ENCODE measurements at regions not wholly inside any gene's neighbourhood (a gene's known extent, or its start where the extent isn't known, plus 50 kb on each side); places are given as distances from the start of the nearest gene placed in this dataset.

- Mint-ChIP-seq H3K4me3 (no peak overlapping the region), H3K4me1 (no peaks in the 10 kb centered on the region)
Measured at GRCh38 chr2:67544286-67544685, 147.2 kb downstream of the ETAA1 start.

DNA sequence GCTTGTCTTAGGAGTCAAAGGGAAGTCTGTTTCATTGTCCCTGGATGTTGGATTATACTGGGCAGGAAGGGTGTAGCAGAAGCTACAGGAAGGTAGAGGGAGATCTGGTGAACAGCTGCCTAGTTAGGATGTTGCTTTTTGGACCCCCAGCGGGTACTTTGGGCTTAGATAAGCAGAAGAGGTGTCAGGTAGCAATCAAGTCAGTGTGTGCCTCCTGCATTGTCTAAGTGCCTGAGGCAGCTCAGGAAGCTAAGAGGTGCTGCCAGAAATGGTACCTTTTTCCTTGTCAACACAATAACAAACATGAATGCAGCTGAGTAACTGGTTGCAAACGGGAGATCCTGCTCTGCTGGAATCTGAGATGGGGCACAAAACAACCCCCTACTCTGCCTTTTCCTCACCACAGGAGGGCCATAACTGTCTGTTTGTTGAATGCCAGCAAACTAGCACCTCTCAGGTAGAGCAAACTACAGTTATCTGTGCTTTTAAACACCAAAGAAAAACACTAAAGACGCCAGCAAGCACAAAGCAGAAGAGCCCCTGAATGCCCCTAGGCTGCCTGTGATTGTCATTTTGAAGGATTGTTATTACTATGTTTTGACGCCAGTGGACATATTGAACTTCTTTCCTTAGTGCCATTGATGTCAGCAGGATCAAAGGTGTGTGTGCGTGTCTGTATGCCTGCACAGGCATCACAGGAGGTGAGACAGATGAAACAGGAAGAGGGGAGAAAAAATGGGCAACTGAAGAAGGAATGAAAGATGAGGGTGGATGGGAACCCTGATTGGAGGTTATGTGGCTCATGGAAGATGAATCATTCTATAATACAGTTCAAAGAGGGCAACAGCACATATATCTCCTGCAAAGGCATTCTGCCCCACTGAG is 151.4 kb downstream of the ETAA1 start:
- H3K9me3 Mint-ChIP-seq: no peaks in the 10 kb centered on the region
- no peaks in the 10 kb centered on the region for H3K36me3 Mint-ChIP-seq
- H3K27me3 Mint-ChIP-seq: no peaks in the 10 kb centered on the region
- no peak overlapping the region for H3K4me3 Mint-ChIP-seq
- H3K27ac Mint-ChIP-seq: no peak overlapping the region
- no peaks in the 10 kb centered on the region for H3K4me1 Mint-ChIP-seq
- no peak for DNase-seq

More at GRCh38 chr2:67544286-67544685, 147.2 kb downstream of the ETAA1 start:
- no peaks in the 10 kb centered on the region for H3K27me3 Mint-ChIP-seq
- H3K9me3 Mint-ChIP-seq: peaks cover 13% of the 10 kb centered on the region
- no peaks in the 10 kb centered on the region for H3K36me3 Mint-ChIP-seq
- no peak overlapping the region for H3K27ac Mint-ChIP-seq
- no peak for DNase-seq

GRCh38 chr2:67559156-67559555 is 162.0 kb downstream of the ETAA1 start:
- no peak for DNase-seq
- H3K9me3 Mint-ChIP-seq: no peaks in the 10 kb centered on the region
- H3K27ac Mint-ChIP-seq: no peak overlapping the region
- no peak overlapping the region for H3K4me3 Mint-ChIP-seq
- no peaks in the 10 kb centered on the region for H3K36me3 Mint-ChIP-seq
- H3K27me3 Mint-ChIP-seq: no peaks in the 10 kb centered on the region
- no peaks in the 10 kb centered on the region for H3K4me1 Mint-ChIP-seq

- H3K27ac Mint-ChIP-seq: no peak overlapping the region
- H3K4me1 Mint-ChIP-seq: no peaks in the 10 kb centered on the region
- no peak for DNase-seq
- no peaks in the 10 kb centered on the region for H3K27me3 Mint-ChIP-seq
- H3K36me3 Mint-ChIP-seq: no peaks in the 10 kb centered on the region
- no peak overlapping the region for H3K4me3 Mint-ChIP-seq
- no peaks in the 10 kb centered on the region for H3K9me3 Mint-ChIP-seq
Measured at GRCh38 chr2:67560771-67561456, 163.8 kb downstream of the ETAA1 start.

GRCh38 chr2:67561457-67561965 is 164.4 kb downstream of the ETAA1 start:
- H3K36me3 Mint-ChIP-seq: no peaks in the 10 kb centered on the region

DNA sequence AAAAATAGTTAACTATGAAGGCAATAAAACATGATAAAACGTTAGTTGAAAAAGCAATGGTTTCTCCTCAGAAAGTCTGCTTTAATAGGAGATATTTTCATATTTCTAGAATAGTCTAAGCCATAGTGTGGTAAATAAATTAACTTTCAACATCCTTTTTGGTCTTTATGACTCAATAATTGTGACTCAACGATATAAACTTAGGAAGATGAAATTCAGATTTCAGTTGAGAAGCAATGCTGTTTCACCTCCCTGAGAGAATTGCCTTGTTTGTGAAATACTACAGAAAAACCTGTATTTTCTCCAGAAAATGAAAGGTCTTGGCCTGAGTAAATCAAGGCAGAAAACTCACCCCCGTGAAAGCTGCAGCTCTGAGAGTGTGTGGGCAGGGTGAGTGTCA is 166.9 kb downstream of the ETAA1 start:
- no peak for DNase-seq
- no peaks in the 10 kb centered on the region for H3K36me3 Mint-ChIP-seq
- no peak overlapping the region for H3K4me3 Mint-ChIP-seq
- no peaks in the 10 kb centered on the region for H3K9me3 Mint-ChIP-seq
- no peaks in the 10 kb centered on the region for H3K27me3 Mint-ChIP-seq
- no peak overlapping the region for H3K27ac Mint-ChIP-seq
- H3K4me1 Mint-ChIP-seq: no peaks in the 10 kb centered on the region

More at GRCh38 chr2:67561457-67561965, 164.4 kb downstream of the ETAA1 start:
- no peaks in the 10 kb centered on the region for H3K27me3 Mint-ChIP-seq
- no peak for DNase-seq
- H3K4me1 Mint-ChIP-seq: no peaks in the 10 kb centered on the region
- H3K9me3 Mint-ChIP-seq: no peaks in the 10 kb centered on the region
- no peak overlapping the region for H3K27ac Mint-ChIP-seq
- H3K4me3 Mint-ChIP-seq: no peak overlapping the region

- H3K36me3 Mint-ChIP-seq: no peaks in the 10 kb centered on the region
- peaks cover 3% of the 10 kb centered on the region for H3K27me3 Mint-ChIP-seq
- H3K27ac Mint-ChIP-seq: no peak overlapping the region
- no peaks in the 10 kb centered on the region for H3K4me1 Mint-ChIP-seq
- no peaks in the 10 kb centered on the region for H3K9me3 Mint-ChIP-seq
- H3K4me3 Mint-ChIP-seq: no peak overlapping the region
- no peak for DNase-seq
Measured at GRCh38 chr2:67564626-67565025, 167.5 kb downstream of the ETAA1 start.

GRCh38 chr2:67565262-67565661 is 168.1 kb downstream of the ETAA1 start:
- Mint-ChIP-seq H3K9me3 (no peaks in the 10 kb centered on the region), H3K4me3 (no peak overlapping the region), H3K36me3 (no peaks in the 10 kb centered on the region), H3K27ac (no peak overlapping the region), H3K27me3 (peaks cover 4% of the 10 kb centered on the region), H3K4me1 (no peaks in the 10 kb centered on the region)
- no peak for DNase-seq

DNA sequence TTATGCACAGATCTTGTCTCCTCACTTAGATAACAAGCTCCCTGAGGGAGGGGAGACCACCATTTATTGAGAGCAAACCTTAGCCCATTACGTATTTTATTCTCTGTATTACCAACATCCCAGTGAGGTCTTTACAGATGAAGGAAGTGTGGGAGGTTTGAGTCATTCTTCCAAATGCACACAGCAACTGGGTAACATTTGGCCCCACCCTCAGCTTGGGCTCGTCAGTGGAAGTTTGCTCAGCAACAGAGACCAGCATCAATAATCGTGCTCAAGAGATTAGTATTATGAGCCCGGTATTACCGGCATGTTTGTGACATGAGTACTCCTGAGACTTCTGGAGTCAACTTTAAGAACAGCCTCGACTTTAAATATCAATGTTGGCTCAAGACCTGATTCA is 168.6 kb downstream of the ETAA1 start:
- no peak overlapping the region for H3K27ac Mint-ChIP-seq

DNA sequence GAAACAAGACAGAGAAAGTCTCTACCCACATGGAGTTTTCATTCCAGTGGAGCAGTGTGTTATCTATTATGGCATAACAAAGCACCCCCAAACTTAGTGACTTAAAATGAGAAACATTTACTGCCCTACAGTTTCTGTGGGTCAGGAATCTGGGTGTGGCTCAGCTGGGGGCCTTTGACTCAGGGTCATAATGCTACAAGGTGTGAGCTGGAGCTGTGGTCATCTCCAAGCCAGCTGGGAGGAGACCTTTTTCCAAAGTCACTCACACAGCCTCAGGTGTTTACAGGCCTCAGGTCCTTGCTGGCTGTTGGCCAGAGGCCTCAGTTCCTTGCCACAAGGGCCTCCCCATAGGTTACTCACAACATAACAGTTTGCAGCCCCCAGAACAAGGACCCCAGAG is 169.2 kb downstream of the ETAA1 start:
- Mint-ChIP-seq H3K9me3 (no peaks in the 10 kb centered on the region), H3K4me3 (no peak overlapping the region), H3K4me1 (no peaks in the 10 kb centered on the region), H3K27ac (no peak overlapping the region), H3K27me3 (peaks cover 4% of the 10 kb centered on the region), H3K36me3 (no peaks in the 10 kb centered on the region)
- DNase-seq: no peak

More for the DNA sequence above, 168.6 kb downstream of the ETAA1 start:
- no peak for DNase-seq
- no peaks in the 10 kb centered on the region for H3K9me3 Mint-ChIP-seq
- H3K36me3 Mint-ChIP-seq: no peaks in the 10 kb centered on the region
- H3K4me3 Mint-ChIP-seq: no peak overlapping the region
- no peaks in the 10 kb centered on the region for H3K4me1 Mint-ChIP-seq
- H3K27me3 Mint-ChIP-seq: peaks cover 4% of the 10 kb centered on the region

DNA sequence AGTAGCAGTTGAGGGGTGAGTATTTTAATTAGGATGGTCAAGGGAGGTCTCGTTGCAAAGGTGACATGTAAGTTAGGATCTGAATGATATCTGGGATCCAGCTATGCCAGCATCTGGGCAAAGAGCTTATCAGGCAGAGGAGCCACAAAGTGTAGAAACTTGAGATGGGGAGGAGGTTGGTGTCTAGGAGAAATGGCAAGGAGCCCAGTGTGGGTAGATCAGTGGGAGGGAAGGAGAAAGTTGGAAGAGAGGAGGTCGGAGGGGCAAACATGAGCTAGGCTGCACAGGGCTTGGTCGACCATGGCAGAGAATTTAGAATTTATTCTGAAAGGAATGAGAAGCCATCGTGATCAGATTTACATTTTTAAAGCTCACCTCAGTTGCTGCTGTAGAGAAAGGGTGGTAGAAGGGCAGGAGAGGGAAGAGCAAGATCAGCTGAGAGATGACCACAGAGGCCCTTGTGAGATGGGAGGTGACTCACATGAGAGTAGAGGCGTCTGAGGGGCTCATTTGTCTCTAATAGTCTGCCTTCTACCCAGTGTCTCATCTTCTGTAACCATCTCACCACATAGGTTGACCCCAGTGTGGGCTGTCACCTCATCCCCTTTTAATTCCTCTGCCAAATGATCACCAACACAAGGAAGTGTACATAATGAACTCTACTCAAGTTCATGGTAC is 170.0 kb downstream of the ETAA1 start:
- H3K27me3 Mint-ChIP-seq: peaks cover 4% of the 10 kb centered on the region
- no peaks in the 10 kb centered on the region for H3K9me3 Mint-ChIP-seq
- no peaks in the 10 kb centered on the region for H3K36me3 Mint-ChIP-seq
- no peak overlapping the region for H3K27ac Mint-ChIP-seq
- no peak overlapping the region for H3K4me3 Mint-ChIP-seq
- no peak for DNase-seq
- no peaks in the 10 kb centered on the region for H3K4me1 Mint-ChIP-seq

GRCh38 chr2:67567886-67568285 is 170.8 kb downstream of the ETAA1 start:
- DNase-seq: no peak
- H3K9me3 Mint-ChIP-seq: peaks cover 1% of the 10 kb centered on the region
- no peak overlapping the region for H3K4me3 Mint-ChIP-seq
- H3K27ac Mint-ChIP-seq: no peak overlapping the region
- peaks cover 4% of the 10 kb centered on the region for H3K27me3 Mint-ChIP-seq
- no peaks in the 10 kb centered on the region for H3K4me1 Mint-ChIP-seq
- H3K36me3 Mint-ChIP-seq: no peaks in the 10 kb centered on the region

DNA sequence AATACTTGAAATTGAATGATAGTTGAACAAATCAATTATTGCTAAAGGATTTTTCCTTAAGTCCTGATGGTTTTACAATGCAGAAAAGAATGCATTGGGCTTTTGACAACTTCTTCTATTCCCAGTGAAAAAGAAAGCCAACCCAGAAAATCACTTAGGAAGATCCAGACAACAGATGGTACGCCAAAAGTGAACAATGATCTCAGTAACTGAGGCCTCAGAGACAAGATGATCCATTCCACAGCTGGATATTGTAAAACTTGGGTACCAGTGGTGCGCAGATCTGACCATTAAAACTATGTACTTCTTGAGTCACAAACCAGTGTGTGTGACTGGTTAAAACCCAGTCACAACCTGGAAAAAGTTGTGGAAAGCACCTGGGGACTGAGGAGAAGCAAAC is 173.5 kb downstream of the ETAA1 start:
- H3K4me1 Mint-ChIP-seq: no peaks in the 10 kb centered on the region
- DNase-seq: no peak
- H3K9me3 Mint-ChIP-seq: peaks cover 1% of the 10 kb centered on the region
- no peak overlapping the region for H3K4me3 Mint-ChIP-seq
- peaks cover 4% of the 10 kb centered on the region for H3K27me3 Mint-ChIP-seq
- H3K36me3 Mint-ChIP-seq: no peaks in the 10 kb centered on the region
- H3K27ac Mint-ChIP-seq: no peak overlapping the region

DNA sequence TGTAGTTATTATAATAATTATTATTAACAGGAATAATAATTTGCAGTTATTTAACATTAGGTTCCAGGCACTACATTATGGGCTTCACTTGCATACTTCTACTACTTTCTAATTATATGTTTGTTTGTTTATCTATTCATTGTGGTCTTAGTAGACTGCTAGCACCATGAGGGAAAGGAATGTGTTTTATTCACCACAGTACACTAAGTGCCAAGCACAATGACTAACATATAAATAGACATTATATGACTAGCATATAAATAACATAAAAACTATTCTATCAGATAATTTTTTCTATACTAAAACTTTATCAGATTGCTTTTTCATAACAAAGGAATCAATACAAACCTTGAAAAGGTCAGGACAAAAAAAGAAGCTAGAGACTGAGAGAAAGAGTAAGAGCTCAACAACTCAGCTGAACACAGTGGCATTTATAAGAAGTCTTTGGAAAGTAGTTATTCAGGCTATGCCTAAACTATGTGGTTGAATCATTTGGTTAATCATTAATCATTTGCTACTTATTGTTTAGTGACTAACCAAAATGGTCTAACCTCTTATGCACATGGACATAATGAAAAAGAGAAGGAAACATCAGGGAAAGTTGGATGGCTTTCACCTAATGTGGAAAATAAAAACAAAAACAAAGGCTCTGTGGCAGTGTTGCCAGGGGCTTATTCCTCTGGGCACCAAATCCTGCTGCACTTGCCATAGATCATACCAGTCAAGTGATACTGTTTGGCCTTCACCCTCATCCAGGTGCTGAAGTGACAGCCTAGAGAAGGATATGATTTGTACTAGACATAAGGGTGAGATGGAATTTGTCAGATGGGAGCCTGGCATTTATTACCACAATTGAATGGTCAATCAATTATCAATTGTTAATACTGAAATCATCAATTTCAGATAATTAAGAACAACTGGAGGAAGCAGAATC is 174.9 kb downstream of the ETAA1 start:
- H3K27ac Mint-ChIP-seq: no peak overlapping the region
- no peak for DNase-seq
- no peaks in the 10 kb centered on the region for H3K4me1 Mint-ChIP-seq
- no peaks in the 10 kb centered on the region for H3K36me3 Mint-ChIP-seq
- H3K9me3 Mint-ChIP-seq: peaks cover 1% of the 10 kb centered on the region
- H3K27me3 Mint-ChIP-seq: peaks cover 4% of the 10 kb centered on the region
- H3K4me3 Mint-ChIP-seq: no peak overlapping the region

Measured in activated naive CD8-positive, alpha-beta T cell treated with anti-CD3 and anti-CD28 coated beads for 36 hours (primary cell).